Peyer's patch (tissue), 4 donors: ENCODE measurements at regions not wholly inside any gene's neighbourhood (a gene's known extent, or its start where the extent isn't known, plus 50 kb on each side); places are given as distances from the start of the nearest gene placed in this dataset.

Experiments used
- DNase-seq, 3 donors: peaks; one replicate each; pipeline ENCODE4 v3.0.0-alpha.2; 2017 to 2019
- H3K27ac ChIP-seq, 4 donors: fragments of 200-600 bp; sonication (generic); one replicate each; pipeline ENCODE4 v1.5.1; 2016 to 2019
- H3K27me3 ChIP-seq, 2 donors: fragments of 200-600 bp; sonication (generic); one replicate each; pipeline ENCODE4 v1.5.1; 2019
- H3K36me3 ChIP-seq, 3 donors: fragments of 200-600 bp; sonication (generic); one replicate each; pipeline ENCODE4 v1.5.1; 2016 to 2019
- H3K4me1 ChIP-seq, 4 donors: fragments of 200-600 bp; sonication (generic); one replicate each; pipeline ENCODE4 v1.5.1; 2016 to 2019
- H3K4me3 ChIP-seq, 4 donors: fragments of 200-600 bp; sonication (generic); 1 replicate in 3 of 4; 2 replicates in 1 of 4; pipeline ENCODE4 v1.5.1; 2016 to 2019; ENCODE audit warnings: mild to moderate bottlenecking in 1 of 4
- H3K9me3 ChIP-seq, 4 donors: fragments of 200-600 bp; sonication (generic); one replicate each; pipeline ENCODE4 v1.5.1; 2016 to 2019; ENCODE audit warnings: mild to moderate bottlenecking in 1 of 4
- POLR2A ChIP-seq, 2 donors: fragments of 450-650 bp; IDR thresholded peaks; one replicate each; pipeline ENCODE4 v1.5.1; 2017; ENCODE audit warnings: antibody characterized with exemption in 2 of 2, mild to moderate bottlenecking in 2 of 2, moderate library complexity in 2 of 2
- TF ChIP-seq, protein P1 (sequence below), 6 experiments: fragments of 450-650 bp in 4 of 6; fragments of 200-600 bp in 2 of 6; sonication (generic) in 1 of 6; IDR thresholded peaks; one replicate each; pipeline ENCODE4 v1.5.1; 2017 to 2019; ENCODE audit warnings: antibody characterized with exemption in 6 of 6, mild to moderate bottlenecking in 3 of 6, moderate library complexity in 1 of 6

GRCh38 chr12:3994500-3994899, 121.3 kb upstream of the PARP11 start:
- Histone ChIP-seq H3K27ac (no peak overlapping the region), H3K4me1 (peaks cover 0 to 5% (median 0%) of the 10 kb centered on the region in 4 donors), H3K9me3 (no peaks in the 10 kb centered on the region), H3K36me3 (no peaks in the 10 kb centered on the region), H3K27me3 (no peaks in the 10 kb centered on the region), H3K4me3 (no peak overlapping the region)
- DNase-seq, result no peak
- TF ChIP-seq, protein P1, sequence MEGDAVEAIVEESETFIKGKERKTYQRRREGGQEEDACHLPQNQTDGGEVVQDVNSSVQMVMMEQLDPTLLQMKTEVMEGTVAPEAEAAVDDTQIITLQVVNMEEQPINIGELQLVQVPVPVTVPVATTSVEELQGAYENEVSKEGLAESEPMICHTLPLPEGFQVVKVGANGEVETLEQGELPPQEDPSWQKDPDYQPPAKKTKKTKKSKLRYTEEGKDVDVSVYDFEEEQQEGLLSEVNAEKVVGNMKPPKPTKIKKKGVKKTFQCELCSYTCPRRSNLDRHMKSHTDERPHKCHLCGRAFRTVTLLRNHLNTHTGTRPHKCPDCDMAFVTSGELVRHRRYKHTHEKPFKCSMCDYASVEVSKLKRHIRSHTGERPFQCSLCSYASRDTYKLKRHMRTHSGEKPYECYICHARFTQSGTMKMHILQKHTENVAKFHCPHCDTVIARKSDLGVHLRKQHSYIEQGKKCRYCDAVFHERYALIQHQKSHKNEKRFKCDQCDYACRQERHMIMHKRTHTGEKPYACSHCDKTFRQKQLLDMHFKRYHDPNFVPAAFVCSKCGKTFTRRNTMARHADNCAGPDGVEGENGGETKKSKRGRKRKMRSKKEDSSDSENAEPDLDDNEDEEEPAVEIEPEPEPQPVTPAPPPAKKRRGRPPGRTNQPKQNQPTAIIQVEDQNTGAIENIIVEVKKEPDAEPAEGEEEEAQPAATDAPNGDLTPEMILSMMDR (IDR thresholded peaks at IDR 0.05), result no peak
- TF ChIP-seq POLR2A (IDR thresholded peaks at IDR 0.05), result no peak

DNA sequence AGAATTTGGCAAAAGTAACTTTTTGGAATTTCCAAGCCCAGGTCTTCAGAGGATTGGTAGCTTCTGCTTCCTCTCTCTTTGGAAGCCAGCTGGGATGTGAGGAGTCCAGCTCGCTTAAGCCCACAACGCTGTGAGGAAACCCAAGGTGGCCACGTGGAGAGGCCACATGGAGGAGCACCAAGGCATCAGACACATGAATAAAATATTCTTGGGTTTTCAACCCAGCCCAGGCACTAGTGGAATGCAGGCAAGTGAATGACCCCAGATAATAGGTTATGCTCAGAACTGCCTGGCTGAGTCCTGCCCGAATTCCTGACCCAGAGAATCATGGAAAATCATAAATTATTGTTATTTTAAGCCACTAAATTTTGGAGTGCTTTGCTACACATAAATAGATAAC, 119.7 kb upstream of the PARP11 start:
- Histone ChIP-seq H3K27me3 (no peaks in the 10 kb centered on the region), H3K27ac (no peak overlapping the region), H3K4me1 (peaks cover 0 to 4% (median 0%) of the 10 kb centered on the region in 4 donors), H3K9me3 (no peaks in the 10 kb centered on the region), H3K36me3 (no peaks in the 10 kb centered on the region), H3K4me3 (no peak overlapping the region)
- DNase-seq, result no peak
- TF ChIP-seq, protein P1 (IDR thresholded peaks at IDR 0.05), result no peak
- no peak for TF ChIP-seq POLR2A (IDR thresholded peaks at IDR 0.05)

- no peak for DNase-seq
- no peaks in the 10 kb centered on the region for H3K9me3 ChIP-seq
Observed at GRCh38 chr12:3991798-3992580, 118.8 kb upstream of the PARP11 start.

GRCh38 chr12:3990501-3991280, 117.5 kb upstream of the PARP11 start:
- Histone ChIP-seq H3K27me3 (no peaks in the 10 kb centered on the region), H3K4me1 (peaks cover 0 to 4% (median 0%) of the 10 kb centered on the region in 4 donors)

More at GRCh38 chr12:3991798-3992580, 118.8 kb upstream of the PARP11 start:
- no peak overlapping the region for H3K27ac ChIP-seq
- H3K4me1 ChIP-seq, result peaks cover 0 to 4% (median 0%) of the 10 kb centered on the region in 4 donors
- H3K36me3 ChIP-seq, result no peaks in the 10 kb centered on the region
- no peak overlapping the region for H3K4me3 ChIP-seq
- H3K27me3 ChIP-seq, result no peaks in the 10 kb centered on the region
- TF ChIP-seq, protein P1 (IDR thresholded peaks at IDR 0.05), result no peak
- no peak for TF ChIP-seq POLR2A (IDR thresholded peaks at IDR 0.05)

DNA sequence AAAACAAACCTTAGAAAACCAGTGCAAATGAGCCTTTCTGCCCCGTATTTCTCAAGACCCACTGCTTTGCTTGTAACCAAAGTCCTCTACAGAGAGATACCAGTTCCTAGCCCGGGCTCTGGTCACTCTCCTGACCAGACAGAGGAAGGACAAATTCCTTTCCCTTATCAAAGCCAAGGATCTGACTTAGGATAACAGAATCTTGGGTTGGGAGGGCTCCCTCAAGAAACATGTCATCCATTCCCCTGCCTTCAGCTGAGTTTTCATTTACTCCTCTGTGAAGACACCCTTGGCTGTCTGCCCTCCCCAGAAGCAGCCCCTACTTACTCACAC, 116.0 kb upstream of the PARP11 start:
- H3K4me3 ChIP-seq, result no peak overlapping the region
- TF ChIP-seq, protein P1 (IDR thresholded peaks at IDR 0.05), result no peak
- no peak for TF ChIP-seq POLR2A (IDR thresholded peaks at IDR 0.05)
- H3K27ac ChIP-seq, result peak overlapping the region in 1 of 4 donors; percentile 60
- peaks cover 0 to 3% (median 0%) of the 10 kb centered on the region in 4 donors for H3K9me3 ChIP-seq
- no peaks in the 10 kb centered on the region for H3K36me3 ChIP-seq
- H3K27me3 ChIP-seq, result no peaks in the 10 kb centered on the region
- H3K4me1 ChIP-seq, result peaks cover 0 to 4% (median 0%) of the 10 kb centered on the region in 4 donors
- no peak for DNase-seq

More at GRCh38 chr12:3990501-3991280, 117.5 kb upstream of the PARP11 start:
- H3K9me3 ChIP-seq, result no peaks in the 10 kb centered on the region
- no peak for TF ChIP-seq POLR2A (IDR thresholded peaks at IDR 0.05)
- TF ChIP-seq, protein P1 (IDR thresholded peaks at IDR 0.05), result no peak
- H3K36me3 ChIP-seq, result no peaks in the 10 kb centered on the region
- no peak for DNase-seq
- no peak overlapping the region for H3K4me3 ChIP-seq
- no peak overlapping the region for H3K27ac ChIP-seq
